ENCODE measurements at regions not wholly inside any gene's neighbourhood (a gene's known extent, or its start where the extent isn't known, plus 50 kb on each side); places are given as distances from the start of the nearest gene placed in this dataset.

DNA sequence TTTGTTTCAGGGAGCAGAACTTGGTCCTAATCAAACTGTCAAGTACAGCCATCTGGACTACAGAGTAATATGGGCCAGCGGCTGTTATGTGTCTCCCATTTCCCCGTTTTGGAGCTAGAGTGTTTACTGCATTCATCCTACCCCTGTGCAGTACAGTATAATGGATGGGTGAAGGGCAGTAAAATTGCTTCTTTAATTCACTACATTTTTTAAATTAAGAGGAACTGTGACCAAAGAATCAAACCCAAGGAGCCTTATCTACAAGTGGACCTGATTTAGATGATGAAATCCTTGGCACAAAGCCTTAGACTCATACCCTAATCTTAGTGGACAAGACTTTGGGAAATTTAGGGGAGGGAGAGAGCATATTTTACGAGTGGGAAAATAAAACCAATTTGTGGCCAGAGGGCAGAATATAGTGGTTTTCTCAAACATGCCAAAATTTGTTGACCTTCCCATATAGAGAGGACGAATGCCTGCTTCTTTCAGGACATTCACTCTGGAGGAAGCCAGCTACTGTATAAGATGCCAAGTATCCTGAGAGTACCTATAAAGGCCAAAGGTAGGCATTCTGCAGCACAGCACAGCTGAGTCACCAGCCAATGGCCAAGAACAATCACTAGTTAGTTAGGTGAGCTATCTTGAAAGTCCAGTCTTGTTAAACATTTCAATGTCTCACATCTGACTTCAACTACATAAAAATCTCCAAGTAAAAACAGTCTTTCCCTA, 253.8 kb upstream of the KCNIP4 start (continued):
- TF ChIP-seq NR2C2 (IDR thresholded peaks at IDR 0.05; ENCODE audit: borderline replicate concordance, control insufficient read depth, insufficient read length, low read depth) (no peak), E2F8 (IDR thresholded peaks at IDR 0.05; ENCODE audit: low read depth, partially characterized antibody) (no peak)

DNA sequence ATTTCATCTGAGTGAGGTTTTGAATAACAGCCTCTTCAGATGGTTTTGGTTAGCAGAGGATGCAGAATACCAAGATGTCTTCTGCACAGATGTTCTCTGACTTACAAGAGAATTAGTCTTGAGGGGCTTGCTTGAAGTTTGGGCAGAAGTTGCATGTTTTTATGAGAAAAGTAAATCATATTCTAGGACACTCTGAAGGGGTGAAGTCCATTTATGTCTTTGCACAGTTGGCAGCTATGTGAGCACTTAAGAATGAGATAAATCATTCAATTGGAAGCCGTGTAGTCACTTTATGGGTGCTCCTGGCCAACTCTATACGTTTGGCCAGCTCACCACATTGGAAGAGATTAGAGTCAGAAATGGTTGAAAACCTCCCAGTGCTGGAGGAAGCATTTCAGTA, 252.7 kb upstream of the KCNIP4 start:
- Histone ChIP-seq H2AFZ (ENCODE audit: control insufficient read depth, low read depth, low read length) (no peak overlapping the region), H4K20me1 (ENCODE audit: control insufficient read depth, insufficient read depth) (no peaks in the 10 kb centered on the region), H3K27ac (ENCODE audit: control insufficient read depth, insufficient read depth) (no peak overlapping the region), H3K4me3 (no peak overlapping the region), H3K9ac (ENCODE audit: control insufficient read depth, insufficient read depth, low read length) (no peak overlapping the region), H3K79me2 (ENCODE audit: control insufficient read depth, insufficient read depth, low read length) (no peaks in the 10 kb centered on the region), H3K36me3 (ENCODE audit: control insufficient read depth in 2 of 2, insufficient read depth in 2 of 2, low read length in 1 of 2) (no peaks in the 10 kb centered on the region), H3K4me2 (ENCODE audit: control insufficient read depth, insufficient read depth) (no peak overlapping the region), H3K27me3 (replicated peaks in 1 of 2; ENCODE audit: control insufficient read depth in 2 of 2, insufficient read depth in 2 of 2, low read length in 1 of 2) (no peaks in the 10 kb centered on the region), H3K9me3 (replicated peaks; ENCODE audit: control insufficient read depth, insufficient read depth, low read length) (no peaks in the 10 kb centered on the region), H3K4me1 (ENCODE audit: control insufficient read depth, insufficient read depth, low read length) (no peaks in the 10 kb centered on the region)
- WGBS (ENCODE audit: insufficient coverage, insufficient replicate concordance, low lambda C conversion rate, missing lambda C conversion rate): 0% methylated on average over 2 of the region's 2 CpGs
- RAD21 ChIA-PET (ENCODE audit: unreplicated experiment): no interaction called here
- BruUV-seq (replicated peaks): no TSS peak
- POLR2A ChIA-PET: interaction anchor here (0.6 kb wide), 1 partner anchor 416 kb away, joined by 3 read pairs; no protein-coding TSS in a partner anchor
- no peak for DNase-seq (ENCODE audit: low read depth, low spot score)
- intact Hi-C loops (cut with micrococcal nuclease; ENCODE audit: unreplicated experiment): no loop called here
- SMC1A ChIA-PET (ENCODE audit: uncharacterized antibody, unreplicated experiment): interaction anchor here (0.8 kb wide), 1 partner anchor 9 kb away, joined by 3 read pairs; no protein-coding TSS in a partner anchor
- CTCF ChIA-PET: no interaction called here
- FAIRE-seq: no peak
- no peak for ATAC-seq
- TF ChIP-seq, protein P1, sequence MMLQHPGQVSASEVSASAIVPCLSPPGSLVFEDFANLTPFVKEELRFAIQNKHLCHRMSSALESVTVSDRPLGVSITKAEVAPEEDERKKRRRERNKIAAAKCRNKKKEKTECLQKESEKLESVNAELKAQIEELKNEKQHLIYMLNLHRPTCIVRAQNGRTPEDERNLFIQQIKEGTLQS (IDR thresholded peaks at IDR 0.05; ENCODE audit: borderline replicate concordance, extremely low read depth, low read depth, low read length): no peak
- TF ChIP-seq CHD4 (IDR thresholded peaks at IDR 0.05) (no peak), CHD2 (IDR thresholded peaks at IDR 0.05; ENCODE audit: borderline replicate concordance, low read depth, low read length) (no peak), IRF5 (IDR thresholded peaks at IDR 0.05; ENCODE audit: borderline replicate concordance) (no peak), CBX5 (IDR thresholded peaks at IDR 0.05; ENCODE audit: low read depth) (no peak), SMARCA5 (IDR thresholded peaks at IDR 0.05) (no peak), IKZF1 (conservative IDR thresholded peaks at IDR 0.05) (no peak), ZNF274 (IDR thresholded peaks at IDR 0.05; ENCODE audit: insufficient read depth, insufficient read length) (no peak), SREBF1 (IDR thresholded peaks at IDR 0.05; ENCODE audit: low read length) (no peak), ZNF207 (IDR thresholded peaks at IDR 0.05; ENCODE audit: borderline replicate concordance) (no peak), RELA (IDR thresholded peaks at IDR 0.05; ENCODE audit: borderline replicate concordance, partially characterized antibody) (no peak)
- in situ Hi-C loops (cut with MboI): no loop called here
